ENCODE measurements at regions not wholly inside any gene's neighbourhood (a gene's known extent, or its start where the extent isn't known, plus 50 kb on each side); places are given as distances from the start of the nearest gene placed in this dataset.

- Histone ChIP-seq H3K23ac (ENCODE audit: low read depth, low read length) (no peak overlapping the region), H3K56ac (ENCODE audit: extremely low read depth, insufficient read depth, low read length) (no peak overlapping the region), H3K9me3 (ENCODE audit: control insufficient read depth, insufficient read depth, low read length) (no peaks in the 10 kb centered on the region), H4K8ac (ENCODE audit: low read depth in 2 of 2, low read length in 2 of 2) (no peak overlapping the region), H2BK15ac (ENCODE audit: low read depth, low read length) (no peak overlapping the region), H3K36me3 (ENCODE audit: control insufficient read depth, insufficient read depth, low read length) (no peaks in the 10 kb centered on the region), H3K4me1 (ENCODE audit: control insufficient read depth, insufficient read depth, low read length) (peaks cover 3% of the 10 kb centered on the region), H3K18ac (ENCODE audit: low read depth, low read length) (no peak overlapping the region), H4K5ac (ENCODE audit: low read depth, low read length) (no peak overlapping the region), H3K9me1 (ENCODE audit: insufficient read depth, low read length) (no peaks in the 10 kb centered on the region), H3K4me2 (ENCODE audit: low read depth, low read length) (no peak overlapping the region), H3K14ac (replicated peaks; ENCODE audit: low read depth, low read length) (no peak overlapping the region), H2BK120ac (ENCODE audit: low read depth, low read length) (no peak overlapping the region), H4K20me1 (ENCODE audit: insufficient read depth, low read length) (no peaks in the 10 kb centered on the region), H2AFZ (replicated peaks; ENCODE audit: low read length, poor library complexity) (no peak overlapping the region), H3K4ac (ENCODE audit: low read depth, low read length) (no peak overlapping the region), H3K79me1 (ENCODE audit: low read depth in 1 of 2, low read length in 2 of 2) (no peaks in the 10 kb centered on the region), H3K27ac (ENCODE audit: insufficient read depth, low read length) (no peak overlapping the region), H3K27me3 (ENCODE audit: control insufficient read depth, insufficient read depth, low read length) (no peaks in the 10 kb centered on the region), H2AK5ac (ENCODE audit: low read depth, low read length) (no peak overlapping the region), H3K4me3 (ENCODE audit: insufficient read depth, low read depth, low read length) (no peak overlapping the region), H2BK5ac (ENCODE audit: low read depth, low read length, poor library complexity, severe bottlenecking) (no peak overlapping the region), H2BK20ac (ENCODE audit: low read depth, low read length) (no peak overlapping the region), H4K91ac (ENCODE audit: insufficient read depth, low read depth, low read length) (no peak overlapping the region), H3K9ac (ENCODE audit: low read depth, low read length) (no peak overlapping the region), H2AK9ac (replicated peaks; ENCODE audit: low read depth, low read length, poor library complexity) (no peak overlapping the region)
- intact Hi-C loops (cut with micrococcal nuclease) (no loop called here), in situ Hi-C loops (cut with MboI; ENCODE audit: low sequenced_read_pairs) (loop anchor here (25.0 kb wide), 1 partner anchor 1420 kb away; the partner anchor contains the start of gene CNTNAP5), dilution Hi-C loops (cut with HindIII; ENCODE audit: low sequenced_read_pairs, unreplicated experiment) (no loop called here)
- WGBS, 2 experiments (ENCODE audit: extremely low coverage in 2 of 2, insufficient read length in 1 of 2): no CpG with 5 or more reads among the region's 3 CpGs
- CTCF ChIA-PET: no interaction called here
- POLR2A ChIA-PET (ENCODE audit: unreplicated experiment): no interaction called here
- BruUV-seq (replicated peaks): no TSS peak
- DNase-seq: no peak
- no peak for TF ChIP-seq MAZ (IDR thresholded peaks at IDR 0.05; ENCODE audit: borderline replicate concordance, low read depth, low read length)
- TF ChIP-seq CHD1 (IDR thresholded peaks at IDR 0.05; ENCODE audit: low read depth, low read length): no peak
- TF ChIP-seq MXI1 (IDR thresholded peaks at IDR 0.05; ENCODE audit: borderline replicate concordance, low read depth, low read length): no peak
- no peak for TF ChIP-seq SMC3 (IDR thresholded peaks at IDR 0.05; ENCODE audit: low read depth, low read length)
- TF ChIP-seq USF2 (IDR thresholded peaks at IDR 0.05; ENCODE audit: low read depth, low read length): no peak
- TF ChIP-seq FOS (IDR thresholded peaks at IDR 0.05; ENCODE audit: low read depth, low read length): no peak
- TF ChIP-seq RAD21 (IDR thresholded peaks at IDR 0.05; ENCODE audit: low read length): no peak
- no peak for TF ChIP-seq BHLHE40 (IDR thresholded peaks at IDR 0.05; ENCODE audit: low read depth, low read length)
- no peak for TF ChIP-seq CEBPB (IDR thresholded peaks at IDR 0.05; ENCODE audit: low read depth, low read length)
- no peak for TF ChIP-seq RCOR1 (IDR thresholded peaks at IDR 0.05; ENCODE audit: insufficient replicate concordance, low read length)
- ATAC-seq (ENCODE audit: low read depth): no peak
These were observed 1199.1 kb upstream of the GYPC start for GRCh38 chr2:125456693-125457363.

Measured in IMR-90 (cell line).